ENCODE measurements at regions not wholly inside any gene's neighbourhood (a gene's known extent, or its start where the extent isn't known, plus 50 kb on each side); places are given as distances from the start of the nearest gene placed in this dataset.

DNA sequence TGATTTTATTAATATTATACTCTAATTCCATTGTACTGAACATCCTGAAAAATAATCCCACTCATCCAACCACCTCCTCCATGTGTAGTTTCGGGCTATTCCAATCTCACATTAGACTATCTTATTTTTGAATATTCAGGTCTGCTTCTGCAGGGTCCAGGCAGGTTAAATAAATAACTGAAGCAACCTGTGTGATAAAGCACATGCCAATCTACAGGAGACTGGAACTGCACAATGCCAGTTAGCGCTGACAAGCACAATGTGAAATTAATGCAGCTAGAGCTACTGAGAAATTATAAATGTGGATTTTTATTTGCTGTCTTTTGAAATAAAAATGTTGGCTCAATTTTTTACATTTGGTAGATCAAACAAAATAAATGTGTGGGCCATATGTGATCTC, 540.1 kb upstream of the ATXN8OS start:
- no peak for DNase-seq

DNA sequence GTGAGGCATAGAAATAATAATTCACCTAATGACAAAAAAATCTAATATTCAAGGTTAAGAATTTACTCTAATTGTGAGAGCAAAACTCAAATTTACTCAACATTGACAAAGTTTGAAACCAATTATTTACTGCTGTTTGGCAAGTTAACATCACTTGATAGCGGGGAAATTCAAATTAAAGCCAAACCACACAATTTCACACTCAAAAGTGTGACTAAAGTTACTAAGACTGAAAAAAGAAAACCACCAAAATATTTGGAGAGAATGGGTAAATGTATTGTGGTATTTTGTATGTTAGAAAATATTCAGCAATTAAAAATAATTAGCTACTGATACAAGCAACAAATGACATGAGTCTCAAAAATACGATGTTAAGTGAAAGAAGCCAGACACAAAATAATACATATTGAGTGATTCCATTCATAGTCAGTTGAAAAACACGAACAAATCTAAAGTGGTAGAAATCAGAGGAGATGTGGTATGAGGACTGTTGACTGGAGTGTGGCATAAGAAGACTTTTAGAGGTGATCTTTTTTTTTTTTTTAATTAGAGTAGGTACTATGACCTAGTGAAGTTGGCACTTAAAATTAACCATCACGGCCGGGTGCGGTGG, 541.4 kb upstream of the ATXN8OS start:
- no peak for DNase-seq

DNA sequence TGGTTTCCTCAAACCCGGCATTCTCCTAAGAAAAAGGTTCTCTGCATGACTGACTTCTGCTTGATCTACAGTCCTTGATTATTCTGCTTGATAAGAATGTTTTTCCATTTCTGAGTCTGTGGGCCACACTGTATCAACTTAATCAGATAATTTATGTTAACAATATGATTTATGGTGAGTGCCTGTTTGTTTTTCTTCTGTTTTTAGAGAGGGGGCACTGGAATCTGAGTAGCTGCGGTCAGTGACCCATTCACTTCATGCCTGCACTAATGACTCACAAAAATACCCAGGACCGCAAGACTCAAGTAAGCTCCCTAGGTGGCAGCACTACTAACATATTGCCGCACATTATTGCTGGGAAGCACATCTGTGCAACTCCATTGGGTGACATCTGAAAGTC, 542.3 kb upstream of the ATXN8OS start:
- no peak for DNase-seq

DNA sequence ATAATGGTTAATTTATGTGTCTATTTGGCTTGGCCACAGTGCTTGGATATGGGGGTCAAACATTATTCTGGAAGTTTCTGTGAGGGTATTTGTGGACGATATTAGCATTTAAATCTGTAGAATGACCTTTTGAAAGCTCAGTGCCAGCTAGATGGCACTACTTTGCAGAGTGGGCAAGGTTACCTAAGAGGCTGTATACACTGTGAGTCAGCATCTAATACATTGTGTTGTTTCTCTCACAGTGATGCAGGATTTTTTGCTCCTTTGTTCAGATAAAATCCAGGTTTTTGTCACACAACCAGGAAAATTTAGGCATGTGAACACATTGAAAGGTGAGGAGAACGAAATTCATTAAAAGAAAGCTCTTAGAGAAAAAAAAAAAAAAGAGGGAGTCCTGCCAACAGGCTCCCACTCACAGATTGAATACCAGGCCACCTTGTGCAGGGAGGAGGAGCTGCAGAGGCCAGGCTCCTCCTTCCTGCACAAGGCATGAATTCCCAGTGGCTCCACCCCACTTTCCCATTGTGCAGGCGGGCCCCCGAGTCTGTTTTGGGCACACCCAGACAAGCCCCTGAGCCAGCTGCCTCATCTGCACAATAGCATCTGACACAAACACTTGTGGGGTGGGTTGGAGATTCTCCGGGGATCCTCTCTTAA, 551.0 kb upstream of the ATXN8OS start:
- no peak for DNase-seq

DNA sequence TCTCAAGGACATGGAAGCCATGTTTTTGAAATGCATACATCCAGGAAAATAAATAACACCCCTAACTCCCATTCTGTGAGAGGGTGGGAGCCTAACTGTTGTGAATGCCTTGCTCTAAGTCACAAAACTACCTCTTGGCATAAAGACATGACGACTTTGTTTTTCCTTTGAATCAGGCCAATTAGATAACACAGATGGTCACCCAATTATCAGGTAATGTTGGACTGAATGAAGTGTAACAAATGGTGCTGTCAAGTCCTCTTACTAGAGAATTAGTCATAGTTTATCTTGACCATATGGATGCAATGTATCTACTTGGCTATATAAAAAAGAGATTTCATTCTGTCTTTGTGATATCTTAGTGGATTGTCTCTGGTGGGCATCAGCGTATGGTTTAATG, 553.6 kb upstream of the ATXN8OS start:
- no peak for DNase-seq

DNA sequence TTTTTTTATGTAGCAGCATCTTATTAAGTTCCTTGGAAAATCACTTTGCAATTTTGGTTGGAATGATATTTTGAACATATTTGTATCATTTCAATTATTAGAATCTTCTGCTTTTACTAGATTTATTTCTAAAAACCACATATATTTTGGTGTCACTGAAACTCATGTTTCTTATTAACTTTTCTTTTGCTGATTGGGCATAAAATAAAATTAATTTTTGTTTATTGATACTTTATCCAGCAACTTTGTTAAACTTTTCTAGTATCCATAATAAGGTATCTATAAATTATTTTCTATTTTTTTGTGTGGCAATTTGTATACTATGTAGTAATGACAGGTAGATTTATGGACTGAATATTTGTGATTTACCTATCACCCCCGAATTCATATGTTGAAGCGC, 556.4 kb upstream of the ATXN8OS start:
- DNase-seq, result no peak

DNA sequence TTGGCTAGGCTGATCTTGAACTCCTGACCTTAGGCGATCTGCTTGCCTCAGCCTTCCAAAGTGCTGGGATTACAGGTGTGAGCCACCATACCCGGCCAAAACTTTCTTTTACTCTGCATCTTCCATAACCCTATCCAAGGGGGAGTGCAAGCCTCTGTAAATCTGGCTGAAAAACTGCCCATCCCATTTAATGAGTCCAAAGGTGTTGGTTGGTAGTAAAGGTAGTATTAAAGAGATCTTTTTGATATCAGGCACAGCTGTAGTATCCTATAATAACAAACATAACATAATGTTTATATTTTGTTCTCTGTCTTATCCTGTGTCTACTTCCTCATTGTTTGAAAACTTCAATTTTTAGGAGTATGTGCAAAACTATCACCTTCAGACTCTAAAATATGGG, 559.8 kb upstream of the ATXN8OS start:
- no peak for DNase-seq

DNA sequence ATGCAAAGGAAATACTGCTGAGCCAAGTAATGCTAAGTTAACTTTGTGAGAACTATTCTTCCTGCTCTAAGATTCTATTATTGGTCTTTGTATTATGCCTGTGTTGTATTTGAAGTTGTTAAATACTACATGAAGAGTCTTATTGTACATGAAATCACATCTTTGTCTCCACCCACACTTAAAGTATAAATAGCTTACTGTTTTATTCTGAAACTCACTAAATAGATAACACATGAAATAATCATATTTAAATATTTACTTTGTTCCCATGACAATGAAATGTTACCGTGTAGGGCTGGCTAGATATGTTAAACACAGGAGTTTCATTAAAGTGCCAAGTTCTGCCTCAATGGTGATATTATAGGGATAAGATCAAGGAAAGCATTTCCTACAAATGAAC, 562.1 kb upstream of the ATXN8OS start:
- no peak for DNase-seq

DNA sequence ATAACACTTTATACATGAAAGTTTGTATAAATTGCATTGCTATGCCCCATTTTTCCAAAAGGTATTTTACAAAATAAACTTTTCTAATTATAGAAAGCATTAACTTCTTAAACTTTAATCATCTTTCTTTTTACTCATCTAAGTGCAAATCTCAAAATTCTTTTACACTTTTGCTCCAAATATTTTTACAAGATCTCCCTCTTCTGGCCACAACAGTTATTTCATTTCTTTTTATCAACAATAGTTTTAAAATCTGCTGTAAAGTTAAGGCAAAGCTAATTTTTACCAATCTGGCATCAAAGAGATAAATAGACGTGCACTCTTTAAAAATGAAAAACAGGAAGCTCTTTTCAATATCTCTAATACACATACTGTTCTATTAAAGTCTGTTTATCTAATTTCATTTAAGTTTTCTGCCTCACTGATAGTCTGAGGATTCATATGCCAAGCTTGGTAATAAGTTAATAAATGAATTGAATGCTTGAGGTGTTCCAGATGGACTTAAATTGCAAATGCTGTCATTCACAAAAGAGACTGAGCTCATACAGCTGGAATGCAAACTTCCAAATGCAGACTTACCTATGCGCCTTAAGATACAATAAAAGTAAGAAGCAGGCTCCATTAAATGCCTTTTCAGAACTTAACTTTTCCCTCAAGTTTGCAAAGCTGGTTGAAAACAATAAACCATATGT, 583.0 kb upstream of the ATXN8OS start:
- no peak for DNase-seq

DNA sequence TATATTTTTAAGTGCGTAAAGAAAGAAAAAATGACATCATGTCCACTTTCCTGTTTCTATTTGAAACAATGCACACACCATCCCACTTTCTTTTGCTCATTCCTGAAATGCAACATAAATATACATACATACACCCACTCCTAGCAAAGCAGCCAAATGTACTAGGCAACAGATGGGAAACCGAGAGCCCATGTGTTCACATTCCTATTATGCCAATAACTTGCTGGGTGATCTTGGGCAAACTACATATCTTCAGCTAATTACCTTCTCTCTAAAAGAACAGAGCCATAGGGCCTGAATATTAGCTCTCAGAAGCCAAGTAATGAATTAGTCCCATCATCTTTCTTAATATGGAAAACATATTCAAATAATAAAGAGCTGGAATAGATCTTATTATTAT, 610.6 kb upstream of the ATXN8OS start:
- DNase-seq, result no peak

DNA sequence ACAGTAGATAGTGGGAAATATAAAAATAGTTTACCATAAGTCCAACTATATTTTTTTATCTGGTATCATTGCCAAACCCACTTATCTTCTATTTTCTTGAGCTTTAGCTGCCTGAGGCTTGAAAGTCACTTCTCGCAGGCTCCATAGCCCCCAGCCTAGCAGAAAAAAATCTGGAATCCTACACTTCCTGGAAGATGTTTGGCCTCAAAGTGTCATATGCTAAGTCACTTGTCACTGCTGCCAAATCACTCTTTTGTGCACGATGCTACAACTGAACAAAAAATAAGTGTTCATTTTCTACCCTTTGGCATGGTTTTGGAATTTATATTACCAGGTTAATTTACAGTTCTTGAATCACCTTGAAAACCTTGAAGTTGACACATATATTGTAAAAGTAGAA, 612.5 kb upstream of the ATXN8OS start:
- no peak for DNase-seq

DNA sequence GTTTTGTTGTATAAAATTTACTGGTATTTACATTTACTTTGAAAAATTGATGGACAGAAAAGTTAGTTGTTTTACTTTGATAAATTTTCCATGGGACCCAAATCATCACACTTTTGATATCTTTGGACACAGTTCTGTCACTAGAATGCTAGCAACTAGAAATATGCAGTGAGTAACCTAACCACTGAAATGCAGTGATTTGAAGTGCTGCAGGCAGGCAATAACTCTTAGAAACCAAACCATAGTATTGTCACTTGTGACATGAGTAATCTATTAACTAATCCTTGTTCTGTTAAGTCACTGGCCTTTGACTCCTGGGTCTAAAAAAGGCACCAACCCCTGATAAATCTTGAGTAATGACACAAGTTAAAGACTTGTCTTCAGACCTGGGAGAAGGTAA, 620.0 kb upstream of the ATXN8OS start:
- no peak for DNase-seq

DNA sequence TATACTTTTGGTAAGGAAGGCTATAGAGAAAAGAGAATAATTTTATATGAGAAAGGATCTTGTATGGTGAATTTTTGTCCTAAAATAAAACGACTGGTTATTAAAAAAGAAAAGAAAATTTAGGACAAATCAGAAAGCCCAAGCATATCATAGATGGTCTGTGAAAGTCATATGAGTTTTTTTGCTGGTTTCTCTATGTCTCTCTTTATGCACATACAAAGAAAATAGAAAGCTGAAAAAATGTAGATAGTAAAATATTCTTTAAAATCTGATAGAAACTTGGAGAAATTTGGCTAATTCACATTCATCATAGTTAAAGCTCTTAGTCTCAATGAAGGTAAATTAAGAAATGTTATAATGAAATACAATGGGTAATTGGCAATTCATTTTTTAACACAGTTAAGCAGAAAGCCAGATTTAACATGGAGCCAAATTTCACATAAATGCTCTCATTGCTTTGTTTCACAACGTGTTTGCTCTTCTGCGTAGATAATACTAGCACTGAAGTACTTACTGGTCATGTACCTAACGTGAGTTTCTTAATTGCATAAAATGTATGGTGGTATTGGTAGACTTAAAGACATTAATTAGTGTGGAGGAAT, 621.5 kb upstream of the ATXN8OS start:
- no peak for DNase-seq

DNA sequence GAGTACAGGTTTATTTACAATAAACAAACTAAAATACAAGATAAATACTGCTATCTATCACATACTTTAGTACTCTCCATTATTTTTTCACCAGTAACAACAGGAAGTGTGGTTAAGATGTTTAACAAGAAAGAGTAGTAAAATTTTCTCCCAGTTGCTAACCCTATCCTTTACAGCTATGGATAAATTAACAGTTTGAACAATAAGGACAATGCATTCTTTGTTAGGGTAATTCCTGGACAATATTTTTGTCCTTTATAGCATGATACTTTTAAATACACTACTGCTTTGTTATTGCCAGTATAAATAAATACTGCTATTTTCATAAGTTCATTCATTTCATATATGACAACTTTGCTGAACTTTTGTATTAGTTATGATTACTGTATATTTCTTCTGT, 630.2 kb upstream of the ATXN8OS start:
- DNase-seq, result no peak

DNA sequence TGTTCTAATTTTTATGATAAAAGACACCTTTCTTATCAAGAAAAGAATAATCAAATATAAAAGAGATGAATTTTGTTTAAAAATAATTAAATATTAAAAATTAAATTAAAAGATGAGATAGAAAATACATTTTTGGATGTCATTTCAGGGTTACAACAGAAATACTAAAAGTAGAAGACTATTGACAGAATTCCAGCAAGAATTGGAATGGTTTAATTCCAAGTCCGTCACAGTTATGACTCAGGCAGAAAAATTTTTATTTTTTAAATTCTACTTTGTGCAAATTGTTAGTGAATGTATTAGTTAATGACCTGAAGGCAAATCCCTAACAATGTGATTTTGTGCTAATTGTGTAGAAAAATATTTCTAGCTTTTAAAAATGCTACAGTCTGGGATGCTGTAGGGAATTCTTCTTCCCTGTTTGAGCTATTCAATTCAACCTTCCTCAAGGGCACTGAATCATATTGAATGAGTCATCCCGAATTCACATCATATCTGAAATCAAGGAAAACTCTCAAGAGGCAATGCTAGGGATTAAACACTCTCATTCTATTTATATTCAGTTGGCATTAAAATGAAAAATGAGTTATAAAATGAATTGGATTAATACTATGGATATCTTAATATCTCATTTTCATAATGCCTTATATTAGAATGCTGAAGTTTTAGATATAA, 633.5 kb upstream of the ATXN8OS start:
- DNase-seq, result no peak

DNA sequence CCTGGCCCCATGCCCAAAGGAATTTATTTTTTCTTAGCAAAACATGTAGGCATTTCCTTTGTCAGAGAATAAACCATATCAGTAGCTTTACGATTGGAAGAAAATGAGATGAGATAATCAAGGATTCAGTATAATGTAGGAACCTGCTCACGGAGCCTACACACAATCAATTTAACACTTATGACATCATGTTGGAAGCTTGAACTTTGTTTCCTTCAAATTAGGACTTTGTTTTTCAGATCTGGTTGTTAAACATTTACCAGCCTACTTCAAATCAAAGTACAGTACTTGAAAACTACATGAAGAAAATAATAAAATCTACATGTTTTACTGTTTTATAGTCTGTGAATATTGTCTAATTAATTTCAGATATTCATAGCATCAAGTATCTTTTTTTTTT, 639.0 kb upstream of the ATXN8OS start:
- no peak for DNase-seq

DNA sequence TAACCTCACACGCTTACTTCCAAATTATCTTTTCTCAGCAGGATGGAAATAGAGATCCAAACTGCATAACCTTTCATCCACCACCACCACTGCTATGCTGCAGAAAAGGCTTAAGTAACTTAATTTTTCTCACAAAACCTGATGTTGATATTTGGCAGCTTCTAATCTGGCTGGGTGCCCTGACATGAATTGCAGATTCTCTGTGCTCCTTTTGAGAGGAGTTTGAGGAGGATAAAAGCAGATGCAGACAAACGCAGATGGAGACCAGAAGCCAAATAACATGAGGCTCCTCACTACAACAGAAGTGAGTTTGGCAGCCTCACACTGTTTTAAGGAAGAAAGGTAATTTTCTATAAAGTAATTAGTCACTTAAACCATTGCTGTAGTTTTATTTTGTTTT, 646.2 kb upstream of the ATXN8OS start:
- DNase-seq, result no peak

DNA sequence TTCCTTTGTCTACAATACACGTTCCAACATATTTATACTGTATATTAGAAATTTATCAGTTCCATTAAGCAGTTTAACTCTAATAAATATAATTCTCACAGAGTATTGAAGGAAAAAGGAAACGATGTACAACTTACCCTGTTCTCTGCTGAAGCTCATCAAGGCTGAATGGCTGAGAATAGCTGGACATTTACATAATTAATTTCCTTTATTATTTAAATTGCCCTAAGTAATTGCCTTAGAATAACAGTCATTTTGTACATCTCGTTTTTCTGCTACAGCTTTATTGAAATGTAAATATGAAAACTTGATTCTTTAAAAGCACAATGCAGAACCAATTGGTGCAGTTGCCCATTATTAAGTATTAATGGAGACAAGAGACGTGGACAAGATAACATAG, 648.3 kb upstream of the ATXN8OS start:
- DNase-seq, result no peak

DNA sequence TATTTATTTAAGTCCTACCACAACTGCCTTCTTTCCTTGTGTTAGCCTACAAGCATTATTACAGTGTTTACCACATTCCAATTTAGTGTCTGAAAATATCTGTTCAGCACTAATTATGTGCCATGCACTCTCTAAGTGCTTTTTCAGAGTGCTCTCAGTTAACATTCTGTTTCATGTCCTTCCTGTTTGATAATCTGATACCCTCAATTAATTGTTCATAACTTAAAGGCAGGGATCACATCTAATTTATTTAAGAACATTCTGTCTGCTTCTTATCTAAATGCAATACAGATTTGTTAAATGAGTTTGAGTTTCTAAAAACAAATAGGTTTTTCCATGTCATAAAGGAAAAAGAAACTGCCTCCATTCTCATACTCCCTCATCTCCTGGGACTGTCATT, 649.6 kb upstream of the ATXN8OS start:
- DNase-seq, result no peak

DNA sequence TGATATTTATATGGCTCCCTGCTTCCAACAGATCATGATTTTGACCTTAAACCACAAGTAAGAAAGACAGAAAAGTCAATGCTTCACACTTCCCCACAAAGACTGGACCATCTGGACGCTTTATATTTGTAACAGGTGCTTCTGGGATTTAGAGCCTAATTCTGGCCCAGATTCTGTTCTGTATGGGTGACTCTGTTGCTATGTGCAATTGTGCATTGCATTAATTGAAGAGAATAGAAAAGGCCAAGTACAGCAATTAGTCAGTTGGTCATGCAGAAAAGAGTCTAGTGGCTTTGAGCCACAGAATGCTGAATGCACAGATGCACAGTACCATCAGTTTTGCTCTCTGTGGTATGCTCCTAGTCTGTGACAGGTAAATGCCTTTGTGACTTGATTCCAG, 657.4 kb upstream of the ATXN8OS start:
- DNase-seq, result no peak

DNA sequence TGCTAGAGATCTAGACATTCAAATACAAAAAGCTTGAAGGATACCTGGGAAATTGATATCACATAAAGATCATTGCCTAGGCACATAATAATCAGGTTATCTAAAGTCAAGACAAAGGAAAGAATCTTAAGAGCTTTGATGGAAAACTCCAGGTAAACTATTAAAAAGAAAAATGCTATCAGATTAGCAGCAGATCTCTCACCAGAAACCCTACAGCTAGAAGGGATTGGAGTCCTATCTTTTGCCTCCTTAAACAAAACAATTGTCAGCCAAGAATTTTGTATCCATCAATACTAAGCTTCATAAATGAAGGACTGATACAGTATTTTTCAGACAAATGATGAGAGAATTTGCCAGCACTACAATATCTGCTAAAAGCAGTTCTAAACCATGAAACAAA, 682.4 kb upstream of the ATXN8OS start:
- DNase-seq, result no peak

DNA sequence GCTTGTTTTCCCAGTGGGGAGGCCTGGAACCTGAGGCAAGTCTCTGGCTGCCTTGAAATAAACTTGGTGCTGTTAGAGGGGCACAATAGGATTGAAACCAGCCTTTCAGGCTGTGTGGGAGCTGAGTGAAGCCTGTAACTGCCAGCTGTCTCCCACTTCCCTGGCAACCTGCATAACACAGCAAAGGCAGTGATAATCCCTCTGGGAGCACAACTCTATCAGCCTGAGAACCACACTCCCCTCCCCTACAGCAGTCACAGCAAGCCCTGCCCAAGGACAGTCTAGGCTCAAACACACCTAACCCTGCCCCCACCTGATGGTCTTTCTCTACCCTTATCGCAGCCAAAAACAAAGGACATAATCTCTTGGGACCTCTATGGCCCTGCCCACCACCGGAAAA, 683.8 kb upstream of the ATXN8OS start:
- no peak for DNase-seq

DNA sequence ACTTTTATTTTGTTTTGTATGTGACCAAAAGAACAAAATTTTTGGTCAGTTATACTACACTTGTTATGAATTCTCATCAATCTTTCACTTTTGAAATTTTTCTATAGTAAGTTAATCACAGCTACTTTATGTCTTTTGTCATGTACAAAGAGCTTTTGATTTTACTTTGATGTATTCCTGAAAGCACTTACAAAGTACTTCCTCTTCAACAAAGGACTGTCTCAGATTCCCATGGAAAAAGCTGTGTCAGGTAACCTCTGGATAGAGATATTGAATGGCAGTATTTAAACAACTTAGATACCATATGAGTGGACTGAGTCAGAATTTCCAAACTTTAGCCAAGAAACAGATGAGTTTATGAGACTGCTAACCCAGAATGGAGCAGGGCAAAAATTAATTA, 689.3 kb upstream of the ATXN8OS start:
- no peak for DNase-seq

DNA sequence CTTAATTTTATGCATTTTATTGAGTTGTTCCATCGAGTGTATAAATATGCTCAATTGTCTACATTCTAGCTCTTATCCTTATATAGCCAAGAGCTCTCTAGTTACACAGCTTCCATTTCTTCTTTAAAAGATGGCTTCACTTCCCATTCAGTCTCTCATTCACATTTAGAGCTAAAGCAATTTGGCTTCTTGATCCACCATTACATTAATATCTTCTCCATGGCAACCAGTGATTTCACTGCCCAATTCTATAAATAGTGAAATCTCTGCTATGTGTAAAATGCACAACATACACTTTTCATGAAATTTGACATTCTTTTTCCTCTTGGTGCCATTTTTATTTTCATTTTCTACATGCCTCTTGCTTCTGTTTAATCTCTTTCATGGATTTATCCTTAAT, 696.9 kb upstream of the ATXN8OS start:
- no peak for DNase-seq
